Thymus (tissue), 11 donors: ENCODE measurements at regions not wholly inside any gene's neighbourhood (a gene's known extent, or its start where the extent isn't known, plus 50 kb on each side); places are given as distances from the start of the nearest gene placed in this dataset.

ENCODE experiments used
- DNase-seq, 9 donors: peaks; one replicate each; pipeline ENCODE4 v3.0.0-alpha.2; 2013; ENCODE audit warnings: low spot score in 9 of 9, low read depth in 6 of 9, missing footprints in 1 of 9
- H3K27ac ChIP-seq, 2 donors: one replicate each; pipeline ENCODE4 v1.5.1; 2013; ENCODE audit warnings: control low read depth in 1 of 2, low read depth in 1 of 2, low read length in 1 of 2, mild to moderate bottlenecking in 1 of 2, moderate library complexity in 1 of 2
- H3K27me3 ChIP-seq, 2 donors: one replicate each; pipeline ENCODE4 v1.5.1; 2013; ENCODE audit warnings: low read length in 1 of 2; ENCODE audit not compliant: control insufficient read depth in 2 of 2, insufficient read depth in 1 of 2
- H3K36me3 ChIP-seq, 2 donors: one replicate each; pipeline ENCODE4 v1.5.1; 2013; ENCODE audit warnings: low read length in 1 of 2, mild to moderate bottlenecking in 1 of 2, moderate library complexity in 1 of 2; ENCODE audit not compliant: control insufficient read depth in 2 of 2, insufficient read depth in 2 of 2
- H3K4me1 ChIP-seq, 2 donors: one replicate each; pipeline ENCODE4 v1.5.1; 2013; ENCODE audit warnings: low read length in 2 of 2; ENCODE audit not compliant: control insufficient read depth in 2 of 2, insufficient read depth in 2 of 2
- H3K4me3 ChIP-seq, 2 donors: one replicate each; pipeline ENCODE4 v1.5.1; 2013; ENCODE audit warnings: low read length in 2 of 2, control low read depth in 1 of 2, mild to moderate bottlenecking in 1 of 2
- H3K9me3 ChIP-seq, 2 donors: one replicate each; pipeline ENCODE4 v1.5.1; 2013; ENCODE audit warnings: low read length in 1 of 2, mild to moderate bottlenecking in 1 of 2; ENCODE audit not compliant: control insufficient read depth in 2 of 2, insufficient read depth in 1 of 2
- WGBS: extraction: QIAGEN DNeasy Blood & Tissue Kit; methylation state at CpG from one replicate; pipeline ENCODE4 v1.1.7; 2013; 5-methylcytosine and 5-hydroxymethylcytosine counted together
- donor health status: healthy.

DNA sequence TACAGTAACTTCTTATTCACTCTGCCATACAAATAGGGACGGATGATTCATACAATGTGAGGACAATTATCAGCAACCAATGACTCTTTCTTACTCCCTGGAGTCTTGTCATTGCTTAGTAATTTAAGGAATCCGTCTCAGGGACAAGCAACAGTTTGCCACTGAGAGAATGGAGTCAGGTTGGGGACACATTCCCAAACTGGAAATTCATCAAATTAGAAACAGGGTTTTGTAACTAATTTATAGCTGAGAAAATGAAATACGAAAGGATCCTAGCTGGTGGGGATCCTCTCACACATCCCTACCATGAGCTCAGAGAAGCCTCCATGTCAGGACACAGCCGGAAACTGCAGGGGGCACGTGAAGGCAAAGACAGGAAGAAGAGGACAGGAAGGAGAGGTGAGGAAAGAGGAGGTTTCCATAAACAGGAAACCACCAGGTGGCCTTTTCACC is 50.4 kb upstream of the KDR start:
- H3K27me3 ChIP-seq, result no peaks in the 10 kb centered on the region
- H3K36me3 ChIP-seq, result no peaks in the 10 kb centered on the region
- no peak overlapping the region for H3K27ac ChIP-seq
- no peak for DNase-seq
- WGBS, result 77% methylated on average over 5 of the region's 5 CpGs
- no peaks in the 10 kb centered on the region for H3K9me3 ChIP-seq
- H3K4me3 ChIP-seq, result no peak overlapping the region
- no peaks in the 10 kb centered on the region for H3K4me1 ChIP-seq

DNA sequence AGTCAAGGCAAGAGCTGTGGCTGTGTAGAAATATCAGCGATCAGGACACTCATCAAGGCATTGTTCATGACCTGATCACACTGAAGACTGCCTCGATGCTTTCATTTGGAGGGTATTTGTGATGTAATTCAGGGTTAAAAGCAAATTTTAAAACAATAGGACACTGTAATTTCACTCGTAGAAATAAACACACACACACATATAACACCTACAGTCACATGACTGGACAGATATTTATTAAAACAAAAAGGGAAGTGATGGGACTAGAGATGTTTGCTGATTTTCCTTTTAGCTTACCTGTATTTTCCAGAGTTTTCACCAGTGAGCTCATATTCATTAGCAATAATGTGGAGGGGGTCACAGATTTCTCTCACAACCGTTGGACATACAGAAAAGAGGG is 51.1 kb upstream of the KDR start:
- no peak overlapping the region for H3K4me3 ChIP-seq
- no peaks in the 10 kb centered on the region for H3K4me1 ChIP-seq
- H3K9me3 ChIP-seq, result no peaks in the 10 kb centered on the region
- H3K27ac ChIP-seq, result no peak overlapping the region
- no peaks in the 10 kb centered on the region for H3K36me3 ChIP-seq
- 90% methylated on average over 4 of the region's 4 CpGs for WGBS
- no peak for DNase-seq
- no peaks in the 10 kb centered on the region for H3K27me3 ChIP-seq

DNA sequence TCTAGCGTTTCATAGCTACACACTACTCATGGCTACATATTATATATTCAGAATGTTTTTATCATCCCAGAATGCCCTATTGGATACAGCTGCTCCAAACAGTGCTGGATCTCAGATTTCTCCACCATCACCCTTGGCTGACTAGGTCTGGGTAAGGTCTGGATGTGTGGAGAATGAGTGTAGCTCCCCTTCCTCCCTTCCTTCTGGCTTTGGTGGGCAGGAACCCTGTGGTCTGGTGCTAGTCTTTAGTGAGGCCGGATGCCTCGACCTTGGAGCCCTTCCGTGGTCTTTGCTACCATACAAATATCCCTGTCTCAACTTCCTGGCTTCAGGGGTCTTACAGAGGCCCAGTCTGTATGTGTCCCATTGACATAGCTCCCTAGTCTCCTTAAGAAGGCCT is 52.1 kb upstream of the KDR start:
- no peak for DNase-seq
- Histone ChIP-seq H3K36me3 (no peaks in the 10 kb centered on the region), H3K4me1 (no peaks in the 10 kb centered on the region), H3K4me3 (no peak overlapping the region), H3K27me3 (no peaks in the 10 kb centered on the region), H3K9me3 (no peaks in the 10 kb centered on the region), H3K27ac (no peak overlapping the region)
- WGBS, result 87% methylated on average over 4 of the region's 4 CpGs

DNA sequence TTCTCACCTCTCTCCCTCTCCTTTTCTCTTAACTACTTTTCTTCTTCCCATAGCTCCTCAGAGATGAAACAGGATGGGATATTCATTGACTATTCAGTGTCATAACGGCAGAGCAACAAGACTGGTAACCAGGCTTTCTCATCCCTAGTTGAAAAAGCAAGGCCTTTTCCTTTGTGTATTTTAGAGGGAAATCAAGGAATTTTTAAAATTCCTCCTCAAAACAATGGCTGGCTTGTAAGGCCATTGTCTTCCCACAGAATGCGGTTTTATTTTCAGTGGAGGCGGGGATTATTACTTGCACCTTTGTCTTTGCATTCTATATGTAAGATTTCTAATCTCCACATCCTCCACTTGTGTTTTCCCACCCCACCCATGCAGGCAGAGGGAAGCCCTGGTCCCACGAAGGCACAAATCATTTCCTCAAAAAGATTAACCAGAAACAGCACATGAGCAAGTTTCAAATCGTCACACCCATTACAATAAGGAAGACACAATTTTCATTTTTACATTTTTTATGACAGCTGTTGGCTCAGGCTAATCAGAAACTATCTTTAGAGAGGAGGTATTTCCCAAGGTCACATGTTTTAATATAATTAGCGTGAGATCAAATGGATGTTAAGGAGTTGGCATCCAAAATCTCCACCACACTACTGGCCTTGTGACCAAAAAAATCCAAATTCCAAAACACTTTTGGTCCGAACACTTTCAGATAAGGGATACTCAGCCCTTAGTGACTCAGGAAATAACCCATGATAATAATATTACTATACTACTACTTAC is 53.0 kb upstream of the KDR start:
- Histone ChIP-seq H3K4me1 (no peaks in the 10 kb centered on the region), H3K27ac (no peak overlapping the region), H3K4me3 (no peak overlapping the region), H3K9me3 (no peaks in the 10 kb centered on the region), H3K27me3 (no peaks in the 10 kb centered on the region), H3K36me3 (no peaks in the 10 kb centered on the region)
- 89% methylated on average over 7 of the region's 7 CpGs for WGBS
- DNase-seq, result no peak

DNA sequence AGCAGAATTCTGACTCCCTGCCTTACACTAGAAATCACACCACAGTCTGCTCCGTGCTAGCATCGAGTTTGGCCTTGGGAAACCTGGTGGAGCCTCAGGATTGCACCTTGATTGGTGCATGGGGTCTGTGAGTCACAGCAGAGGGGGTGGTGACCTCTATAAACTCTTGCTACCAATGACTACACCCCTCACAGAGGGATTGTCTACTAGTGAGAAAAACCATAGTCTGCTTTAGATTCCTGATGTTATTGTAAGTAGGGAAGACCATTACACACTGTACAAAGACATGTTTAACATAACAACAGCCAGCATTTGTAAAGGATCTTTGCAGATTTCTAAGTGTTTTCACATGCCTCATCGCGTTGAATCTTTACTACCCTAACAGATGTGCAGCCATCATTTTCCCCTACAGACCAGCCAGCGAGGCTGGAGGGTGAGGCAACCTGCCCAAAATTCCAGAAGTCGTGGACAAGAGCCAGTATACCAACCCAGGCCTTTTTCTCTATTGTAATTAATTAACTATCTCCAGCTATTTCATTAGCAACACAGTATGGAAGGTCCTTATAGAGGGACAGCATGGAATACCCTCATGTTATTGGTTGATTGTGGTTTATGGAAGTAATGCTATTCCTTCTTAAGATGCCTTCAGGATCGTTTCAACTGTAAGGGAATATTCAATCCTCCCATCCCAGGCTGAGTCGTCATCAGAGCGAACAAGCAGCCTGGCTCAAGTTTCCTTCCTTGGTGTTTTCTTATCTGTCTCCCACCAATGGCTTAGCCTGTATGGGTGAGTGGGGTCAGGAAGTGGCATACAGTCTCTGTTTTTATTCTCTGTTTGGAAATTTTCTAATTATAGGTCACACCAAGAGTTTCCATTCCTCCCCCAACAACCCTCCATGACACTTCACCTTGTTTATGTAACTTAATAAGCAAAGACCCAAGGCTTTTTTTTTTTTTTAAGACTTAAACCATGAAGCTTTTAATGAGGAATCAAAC is 55.9 kb upstream of the KDR start:
- Histone ChIP-seq H3K4me3 (no peak overlapping the region), H3K27ac (no peak overlapping the region), H3K27me3 (no peaks in the 10 kb centered on the region), H3K4me1 (no peaks in the 10 kb centered on the region), H3K9me3 (no peaks in the 10 kb centered on the region), H3K36me3 (no peaks in the 10 kb centered on the region)
- WGBS, result 81% methylated on average over 9 of the region's 9 CpGs
- DNase-seq, result no peak

DNA sequence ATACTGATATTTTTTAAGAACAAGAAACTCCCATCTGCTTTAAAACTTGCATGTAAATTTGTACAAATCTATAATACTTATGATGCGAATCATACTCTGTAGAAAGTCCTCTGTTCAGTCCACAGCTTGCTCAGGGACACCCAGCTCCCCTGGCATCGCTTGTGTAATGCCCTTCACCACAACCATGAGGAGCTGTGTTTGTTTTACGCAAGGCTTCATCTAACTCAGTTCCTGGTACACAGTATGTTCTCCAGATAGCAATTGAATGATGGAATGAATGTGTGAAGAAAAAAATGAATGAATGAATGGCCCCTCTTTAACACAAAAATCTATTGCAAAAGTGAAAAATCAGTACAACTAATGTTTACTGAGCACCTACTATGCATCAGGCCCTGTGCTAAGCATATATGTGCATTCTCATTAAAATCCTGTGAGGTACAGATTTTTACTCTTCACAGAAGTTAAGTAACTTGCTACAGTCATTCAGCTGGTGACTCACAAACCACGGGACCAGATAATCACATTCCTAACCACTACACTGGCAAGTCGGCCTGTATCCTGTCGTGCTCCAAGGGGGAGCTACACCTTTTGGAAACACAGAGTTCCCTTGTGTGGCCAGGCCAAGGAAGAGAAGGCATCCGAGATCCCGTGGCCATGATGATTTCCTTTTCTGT is 58.7 kb upstream of the KDR start:
- Histone ChIP-seq H3K27me3 (no peaks in the 10 kb centered on the region), H3K4me3 (no peak overlapping the region), H3K27ac (no peak overlapping the region), H3K36me3 (no peaks in the 10 kb centered on the region), H3K9me3 (no peaks in the 10 kb centered on the region), H3K4me1 (no peaks in the 10 kb centered on the region)
- DNase-seq, result no peak
- 72% methylated on average over 8 of the region's 8 CpGs for WGBS

DNA sequence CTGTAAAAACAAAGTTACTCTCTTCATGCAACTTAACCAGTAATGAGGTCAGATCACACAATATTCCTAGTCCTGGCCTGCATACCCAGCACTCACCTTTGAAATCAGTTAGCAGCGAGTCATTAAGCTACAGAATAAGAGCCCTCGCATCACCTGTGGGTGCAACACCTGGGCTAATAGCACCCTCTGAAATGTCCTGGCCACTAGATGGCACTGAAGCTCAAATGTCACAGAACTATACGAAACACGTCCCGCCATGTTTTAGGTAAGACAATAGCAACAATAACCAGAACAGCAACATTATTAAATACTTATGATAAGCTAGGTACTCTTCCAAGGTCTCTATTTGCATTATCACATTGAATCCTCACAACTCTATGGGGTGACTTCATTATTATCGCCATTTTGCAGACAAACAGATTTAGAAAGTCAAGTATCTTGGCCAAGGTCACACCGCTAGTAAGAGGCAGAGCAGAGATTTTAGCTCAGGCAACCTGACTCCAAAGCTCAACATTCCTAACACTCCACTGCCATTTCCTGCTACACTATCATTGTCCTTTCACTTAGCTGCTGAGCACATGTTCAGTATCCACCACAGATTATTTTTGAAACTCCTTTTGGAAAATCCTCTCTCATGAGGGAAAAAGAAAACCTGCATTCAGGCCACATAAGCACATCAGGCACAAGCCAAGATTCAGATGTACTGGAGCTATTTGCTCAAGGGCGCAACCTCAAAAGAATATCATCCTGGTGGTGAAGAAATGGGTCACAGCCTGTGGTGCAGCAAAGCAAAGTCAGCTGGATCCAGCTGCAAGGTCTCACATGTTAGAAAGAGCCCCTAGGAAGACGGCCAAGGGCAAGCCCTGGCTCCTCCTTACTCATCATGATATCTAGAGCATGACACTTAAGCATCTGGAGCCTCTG is 59.5 kb upstream of the KDR start:
- WGBS, result 85% methylated on average over 9 of the region's 9 CpGs
- H3K9me3 ChIP-seq, result no peaks in the 10 kb centered on the region
- H3K27ac ChIP-seq, result peak overlapping the region in 1 of 2 donors; percentile 21
- no peaks in the 10 kb centered on the region for H3K36me3 ChIP-seq
- H3K4me3 ChIP-seq, result no peak overlapping the region
- H3K27me3 ChIP-seq, result no peaks in the 10 kb centered on the region
- no peaks in the 10 kb centered on the region for H3K4me1 ChIP-seq
- DNase-seq, result peak in 8 of 9 donors; percentile 1 to 33 (median 13)

DNA sequence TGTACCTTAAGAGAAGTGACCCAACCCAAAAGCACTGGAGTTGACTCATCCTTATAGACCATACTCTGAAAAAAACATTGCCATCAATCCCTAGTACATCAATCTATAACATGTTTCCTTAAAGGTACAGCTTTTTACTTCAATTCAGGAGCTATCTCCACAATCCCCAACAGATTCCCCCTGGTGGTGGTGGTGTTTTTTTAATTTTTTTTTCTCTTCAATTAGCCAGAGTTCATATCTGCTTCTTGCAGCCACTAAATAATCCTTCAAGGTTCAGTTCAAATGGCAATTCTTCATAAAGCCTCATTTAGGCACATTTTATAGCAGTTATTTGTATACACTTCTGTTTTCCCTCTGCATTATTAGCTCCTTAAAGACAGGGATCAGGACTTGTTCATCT is 60.7 kb upstream of the KDR start:
- Histone ChIP-seq H3K36me3 (no peaks in the 10 kb centered on the region), H3K9me3 (no peaks in the 10 kb centered on the region), H3K4me3 (no peak overlapping the region), H3K27me3 (no peaks in the 10 kb centered on the region), H3K4me1 (no peaks in the 10 kb centered on the region), H3K27ac (no peak overlapping the region)
- no peak for DNase-seq
